B cell (primary cell): ENCODE measurements at regions not wholly inside any gene's neighbourhood (a gene's known extent, or its start where the extent isn't known, plus 50 kb on each side); places are given as distances from the start of the nearest gene placed in this dataset.

Source experiments
- ATAC-seq: fragments of 200-7000 bp; cut with Tn5 transposase; one replicate; pipeline ENCODE4 v1.10.0; 2021; ENCODE audit warnings: low read depth, mild to moderate bottlenecking, moderate number of reproducible peaks, moderate library complexity
- CTCF ChIA-PET: fragments of 350-600 bp; sonication (Branson Sonifier 250); formaldehyde crosslinking; loops from one replicate; lab custom pipeline; 2021; ENCODE audit warnings: antibody characterized with exemption, inconsistent platforms; lab: Charles Lee
- POLR2A ChIA-PET: fragments of 350-600 bp; sonication (Branson Sonifier 250); formaldehyde crosslinking; loops from one replicate; lab custom pipeline; 2021; ENCODE audit warnings: antibody characterized with exemption; lab: Charles Lee
- DNase-seq: peaks from one replicate; pipeline ENCODE4 v3.0.0; 2013
- H2AFZ ChIP-seq: 2 replicates; pipeline ENCODE4 v1.6.1; 2012; ENCODE audit warnings: mild to moderate bottlenecking, low read depth, low read length; ENCODE audit not compliant: insufficient read depth, poor library complexity, severe bottlenecking
- H3K27ac ChIP-seq, 2 donors: 1 replicate in 1 of 2; 2 replicates in 1 of 2; pipeline ENCODE4 v1.5.1; 2012 to 2013; ENCODE audit warnings: low read length in 2 of 2, mild to moderate bottlenecking in 2 of 2, moderate library complexity in 1 of 2
- H3K27me3 ChIP-seq, 4 experiments: fragments of 200-600 bp in 1 of 4; sonication (generic) in 1 of 4; replicated peaks in 1 of 4; 1 replicate in 2 of 4; 2 replicates in 2 of 4; pipeline versions ENCODE4 v1.6.1 to v1.7.0; 2013 to 2016; ENCODE audit warnings: low read length in 3 of 4, mild to moderate bottlenecking in 2 of 4, mixed read lengths in 1 of 4, moderate library complexity in 1 of 4; ENCODE audit not compliant: insufficient read depth in 4 of 4, control insufficient read depth in 3 of 4; ENCODE audit errors: control extremely low read depth in 1 of 4
- H3K36me3 ChIP-seq, 2 experiments: replicated peaks in 1 of 2; 1 replicate in 1 of 2; 2 replicates in 1 of 2; pipeline versions ENCODE4 v1.6.1 to v1.7.1; 2013; ENCODE audit warnings: low read length in 1 of 2; ENCODE audit not compliant: insufficient read depth in 2 of 2, control insufficient read depth in 1 of 2; ENCODE audit errors: control extremely low read depth in 1 of 2, extremely low read depth in 1 of 2
- H3K4me1 ChIP-seq, 2 donors: fragments of 200-600 bp in 1 of 2; sonication (generic) in 1 of 2; 1 replicate in 1 of 2; 2 replicates in 1 of 2; pipeline versions ENCODE4 v1.5.1 to v1.6.1; 2013 to 2017; ENCODE audit warnings: low read length in 2 of 2; ENCODE audit not compliant: control insufficient read depth in 2 of 2, insufficient read depth in 2 of 2
- H3K4me2 ChIP-seq: replicated peaks from 2 replicates; pipeline ENCODE3; 2012; ENCODE audit warnings: mild to moderate bottlenecking, low read depth, low read length; ENCODE audit not compliant: poor library complexity, severe bottlenecking
- H3K4me3 ChIP-seq, 5 experiments: fragments of 200-600 bp in 1 of 5; sonication (generic) in 1 of 5; 1 replicate in 3 of 5; 2 replicates in 2 of 5; pipeline versions ENCODE4 v1.5.1 to v1.7.0; 2011 to 2016; ENCODE audit warnings: low read length in 4 of 5, mild to moderate bottlenecking in 4 of 5, low read depth in 2 of 5, control low read depth in 1 of 5, moderate library complexity in 1 of 5; ENCODE audit not compliant: insufficient read depth in 1 of 5; ENCODE audit errors: control extremely low read depth in 1 of 5, extremely low read depth in 1 of 5
- H3K79me2 ChIP-seq: fragments of 200-600 bp; sonication (generic); one replicate; pipeline ENCODE4 v1.6.0; 2016; ENCODE audit warnings: low read length; ENCODE audit not compliant: control insufficient read depth, insufficient read depth
- H3K9ac ChIP-seq: fragments of 200-600 bp; sonication (generic); 2 replicates; pipeline ENCODE4 v1.6.1; 2017; ENCODE audit warnings: mild to moderate bottlenecking, low read length, moderate library complexity
- H3K9me3 ChIP-seq, 3 donors: one replicate each; pipeline versions ENCODE4 v1.6.1 to v1.7.1; 2013; ENCODE audit warnings: low read length in 2 of 3; ENCODE audit not compliant: control insufficient read depth in 2 of 3, insufficient read depth in 1 of 3; ENCODE audit errors: control extremely low read depth in 1 of 3
- H4K20me1 ChIP-seq: 2 replicates; pipeline ENCODE4 v1.6.0; 2012; ENCODE audit warnings: mild to moderate bottlenecking, low read length; ENCODE audit not compliant: insufficient read depth, control insufficient read depth, poor library complexity, severe bottlenecking
- H3K27ac Mint-ChIP-seq: one replicate; pipeline ENCODE4 v1.8.0; 2021; ENCODE audit warnings: mixed read lengths
- H3K27me3 Mint-ChIP-seq: one replicate; pipeline ENCODE4 v1.8.0; 2021; ENCODE audit warnings: mixed read lengths
- H3K4me1 Mint-ChIP-seq: one replicate; pipeline ENCODE4 v1.8.0; 2021; ENCODE audit warnings: mixed read lengths
- H3K4me3 Mint-ChIP-seq: one replicate; pipeline ENCODE4 v1.8.0; 2021; ENCODE audit warnings: mixed read lengths
- H3K9me3 Mint-ChIP-seq: one replicate; pipeline ENCODE4 v1.8.0; 2022; ENCODE audit warnings: mixed read lengths; ENCODE audit not compliant: insufficient read depth
- CTCF ChIP-seq: fragments of 200-600 bp; IDR thresholded peaks from one replicate; pipeline ENCODE4 v1.8.0; 2022; ENCODE audit warnings: antibody characterized with exemption, mild to moderate bottlenecking
- EZH2 ChIP-seq: IDR thresholded peaks from 2 replicates; pipeline ENCODE4 v1.6.1; 2012; ENCODE audit warnings: borderline replicate concordance, low read depth, mild to moderate bottlenecking, moderate library complexity, low read length; ENCODE audit not compliant: insufficient read depth, poor library complexity, severe bottlenecking
- WGBS: methylation state at CpG from one replicate; pipeline ENCODE4 v1.1.5; 2013; ENCODE audit warnings: missing lambda C conversion rate; ENCODE audit not compliant: insufficient coverage; 5-methylcytosine and 5-hydroxymethylcytosine counted together
- intact Hi-C: fragments of 100-400 bp; cut with micrococcal nuclease; formaldehyde crosslinking; loops from one replicate; pipeline ENCODE4 v1.10.0; 2022

- H3K4me3 Mint-ChIP-seq: no peak overlapping the region
- DNase-seq (no peak), ATAC-seq (no peak)
- WGBS: 100% methylated on average over 2 of the region's 3 CpGs
- H3K36me3 ChIP-seq: no peaks in the 10 kb centered on the region
- H3K4me1 Mint-ChIP-seq: no peaks in the 10 kb centered on the region
- TF ChIP-seq EZH2: no peak
- TF ChIP-seq CTCF: no peak
- H3K9me3 ChIP-seq: peaks cover 0 to 3% (median 0%) of the 10 kb centered on the region in 3 donors
- CTCF ChIA-PET: no interaction called here
- H4K20me1 ChIP-seq: no peaks in the 10 kb centered on the region
- POLR2A ChIA-PET: no interaction called here
- no peaks in the 10 kb centered on the region for H3K27me3 ChIP-seq
- H3K9me3 Mint-ChIP-seq: no peaks in the 10 kb centered on the region
- no peaks in the 10 kb centered on the region for H3K4me1 ChIP-seq
- H3K27ac ChIP-seq: no peak overlapping the region
- H3K4me3 ChIP-seq: no peak overlapping the region
- H2AFZ ChIP-seq: no peak overlapping the region
- H3K9ac ChIP-seq: no peak overlapping the region
- intact Hi-C loops: no loop called here
- peaks cover 9% of the 10 kb centered on the region for H3K27me3 Mint-ChIP-seq
- H3K4me2 ChIP-seq: no peak overlapping the region
- H3K79me2 ChIP-seq: no peaks in the 10 kb centered on the region
- no peak overlapping the region for H3K27ac Mint-ChIP-seq
Observed at GRCh38 chr2:23215016-23215415, 170.0 kb upstream of the KLHL29 start.

GRCh38 chr2:23219666-23220065, 165.3 kb upstream of the KLHL29 start:
- DNase-seq (no peak), ATAC-seq (no peak)
- POLR2A ChIA-PET: no interaction called here
- Histone ChIP-seq H3K4me3 (no peak overlapping the region), H2AFZ (no peak overlapping the region), H3K4me1 (no peaks in the 10 kb centered on the region), H3K27me3 (no peaks in the 10 kb centered on the region), H4K20me1 (no peaks in the 10 kb centered on the region), H3K4me2 (no peak overlapping the region), H3K27ac (no peak overlapping the region), H3K9me3 (no peaks in the 10 kb centered on the region), H3K9ac (no peak overlapping the region), H3K36me3 (no peaks in the 10 kb centered on the region), H3K79me2 (no peaks in the 10 kb centered on the region)
- no CpG with 5 or more reads among the region's 4 CpGs for WGBS
- H3K4me3 Mint-ChIP-seq: no peak overlapping the region
- no peaks in the 10 kb centered on the region for H3K9me3 Mint-ChIP-seq
- no peak for TF ChIP-seq EZH2
- no peak for TF ChIP-seq CTCF
- H3K27ac Mint-ChIP-seq: no peak overlapping the region
- H3K4me1 Mint-ChIP-seq: no peaks in the 10 kb centered on the region
- H3K27me3 Mint-ChIP-seq: peaks cover 4% of the 10 kb centered on the region
- intact Hi-C loops: no loop called here
- CTCF ChIA-PET: no interaction called here
